WTC11 (cell line): ENCODE measurements at regions not wholly inside any gene's neighbourhood (a gene's known extent, or its start where the extent isn't known, plus 50 kb on each side); places are given as distances from the start of the nearest gene placed in this dataset.

Source experiments
- ATAC-seq: fragments of 200-7000 bp; cut with Tn5 transposase; 2 replicates; pipeline ENCODE4 v1.10.0; 2021; ENCODE audit warnings: mild to moderate bottlenecking, moderate library complexity
- CTCF ChIA-PET: fragments of 300-600 bp; sonication (Branson Sonifier 250); formaldehyde crosslinking; loops from one replicate; lab custom pipeline; 2021; ENCODE audit warnings: antibody characterized with exemption; lab: Charles Lee
- POLR2A ChIA-PET: fragments of 350-600 bp; sonication (Branson Sonifier 250); formaldehyde crosslinking; loops from one replicate; lab custom pipeline; 2021; ENCODE audit warnings: antibody characterized with exemption; lab: Charles Lee
- DNase-seq: peaks from one replicate; pipeline ENCODE4 v3.0.0; 2021; ENCODE audit warnings: low spot score
- H3K27ac Mint-ChIP-seq: 2 replicates; pipeline ENCODE4 v1.8.0; 2021; ENCODE audit warnings: mixed read lengths
- H3K27me3 Mint-ChIP-seq: 2 replicates; pipeline ENCODE4 v1.8.0; 2021; ENCODE audit warnings: low read depth, mild to moderate bottlenecking, moderate library complexity, mixed read lengths
- H3K36me3 Mint-ChIP-seq: 2 replicates; pipeline ENCODE4 v1.8.0; 2021; ENCODE audit warnings: mixed read lengths
- H3K4me1 Mint-ChIP-seq: 2 replicates; pipeline ENCODE4 v1.8.0; 2022; ENCODE audit warnings: mixed read lengths
- H3K4me3 Mint-ChIP-seq: 2 replicates; pipeline ENCODE4 v1.8.0; 2021; ENCODE audit warnings: mild to moderate bottlenecking, moderate library complexity, mixed read lengths
- H3K9me3 Mint-ChIP-seq: 2 replicates; pipeline ENCODE4 v1.8.0; 2021; ENCODE audit warnings: mixed read lengths
- AR ChIP-seq: fragments of 250-450 bp; sonication (Bioruptor Pico); IDR thresholded peaks from 2 replicates; pipeline ENCODE4 v1.9.0; 2021; ENCODE audit warnings: mild to moderate bottlenecking
- ATF1 ChIP-seq: sonication (generic); formaldehyde crosslinking; IDR thresholded peaks from 2 replicates; pipeline ENCODE4 v1.8.1; 2023; ENCODE audit warnings: mild to moderate bottlenecking, moderate library complexity, missing genetic modification reagents
- ATF2 ChIP-seq: sonication (generic); formaldehyde crosslinking; IDR thresholded peaks from 2 replicates; pipeline ENCODE4 v1.8.1; 2022; ENCODE audit warnings: low read depth, missing genetic modification reagents, borderline replicate concordance
- CDX4 ChIP-seq: fragments of 250-450 bp; sonication (Bioruptor Pico); IDR thresholded peaks from 2 replicates; pipeline ENCODE4 v1.9.0; 2021; ENCODE audit warnings: moderate library complexity, mild to moderate bottlenecking, inconsistent platforms, borderline replicate concordance
- CREB1 ChIP-seq: sonication (generic); formaldehyde crosslinking; IDR thresholded peaks from 2 replicates; pipeline ENCODE4 v1.8.0; 2023; ENCODE audit warnings: mild to moderate bottlenecking, missing genetic modification reagents
- E2F5 ChIP-seq: sonication (generic); formaldehyde crosslinking; IDR thresholded peaks from 2 replicates; pipeline ENCODE4 v1.8.1; 2022; ENCODE audit warnings: mild to moderate bottlenecking, moderate library complexity, missing genetic modification reagents
- ERG ChIP-seq: fragments of 250-450 bp; sonication (Bioruptor Pico); IDR thresholded peaks from 2 replicates; pipeline ENCODE4 v1.8.0; 2021; ENCODE audit warnings: mild to moderate bottlenecking
- GRHL2 ChIP-seq: fragments of 250-450 bp; sonication (Bioruptor Pico); IDR thresholded peaks from 2 replicates; pipeline ENCODE4 v1.8.0; 2022; ENCODE audit warnings: mild to moderate bottlenecking, moderate library complexity; ENCODE audit not compliant: insufficient replicate concordance, severe bottlenecking
- IRF2 ChIP-seq: sonication (generic); formaldehyde crosslinking; IDR thresholded peaks from 2 replicates; pipeline ENCODE4 v1.8.0; 2022; ENCODE audit warnings: low read depth, missing genetic modification reagents, borderline replicate concordance
- MLX ChIP-seq: sonication (generic); formaldehyde crosslinking; IDR thresholded peaks from 2 replicates; pipeline ENCODE4 v1.8.1; 2023; ENCODE audit warnings: mild to moderate bottlenecking, missing genetic modification reagents, moderate library complexity
- PREB ChIP-seq: sonication (generic); formaldehyde crosslinking; IDR thresholded peaks from 2 replicates; pipeline ENCODE4 v1.8.1; 2022; ENCODE audit warnings: mild to moderate bottlenecking, missing genetic modification reagents, moderate library complexity, borderline replicate concordance
- SP1 ChIP-seq: sonication (generic); formaldehyde crosslinking; conservative IDR thresholded peaks from 2 replicates; pipeline ENCODE4 v1.8.1; 2022; ENCODE audit warnings: missing genetic modification reagents
- TEAD1 ChIP-seq: sonication (generic); formaldehyde crosslinking; IDR thresholded peaks from 2 replicates; pipeline ENCODE4 v1.8.0; 2022; ENCODE audit warnings: mild to moderate bottlenecking, missing genetic modification reagents
- TEAD4 ChIP-seq: sonication (generic); formaldehyde crosslinking; IDR thresholded peaks from 2 replicates; pipeline ENCODE4 v1.8.0; 2022; ENCODE audit warnings: mild to moderate bottlenecking, missing genetic modification reagents
- TP53 ChIP-seq: sonication (generic); formaldehyde crosslinking; IDR thresholded peaks from 2 replicates; pipeline ENCODE4 v1.8.1; 2023; ENCODE audit warnings: mild to moderate bottlenecking, missing genetic modification reagents
- USF2 ChIP-seq: sonication (generic); formaldehyde crosslinking; IDR thresholded peaks from 2 replicates; pipeline ENCODE4 v1.8.1; 2023; ENCODE audit warnings: mild to moderate bottlenecking, missing genetic modification reagents, moderate library complexity
- ZBTB21 ChIP-seq: sonication (generic); formaldehyde crosslinking; IDR thresholded peaks from 2 replicates; pipeline ENCODE4 v1.8.1; 2023; ENCODE audit warnings: mild to moderate bottlenecking, missing genetic modification reagents, borderline replicate concordance
- ZNF138 ChIP-seq: sonication (generic); formaldehyde crosslinking; conservative IDR thresholded peaks from 2 replicates; pipeline ENCODE4 v1.8.1; 2022; ENCODE audit warnings: mild to moderate bottlenecking, moderate library complexity, missing genetic modification reagents
- ZNF219 ChIP-seq: sonication (generic); formaldehyde crosslinking; IDR thresholded peaks from 2 replicates; pipeline ENCODE4 v1.8.0; 2023; ENCODE audit warnings: missing genetic modification reagents, mild to moderate bottlenecking, borderline replicate concordance
- ZNF232 ChIP-seq: sonication (generic); formaldehyde crosslinking; IDR thresholded peaks from 2 replicates; pipeline ENCODE4 v1.8.0; 2022; ENCODE audit warnings: mild to moderate bottlenecking, missing genetic modification reagents

- Mint-ChIP-seq H3K4me3 (no peak overlapping the region), H3K4me1 (peaks cover 5% of the 10 kb centered on the region; the same call in 1 of the 2 replicates), H3K27ac (no peak overlapping the region), H3K27me3 (peaks cover 3% of the 10 kb centered on the region; the same call in 1 of the 2 replicates), H3K36me3 (peaks cover 17% of the 10 kb centered on the region), H3K9me3 (peaks cover 40% of the 10 kb centered on the region)
- TF ChIP-seq ZBTB21 (no peak), CDX4 (no peak), ZNF138 (CRISPR knock-in tag) (no peak), ZNF232 (CRISPR knock-in tag) (no peak), ERG (CRISPR knock-in tag) (no peak), CREB1 (no peak), PREB (no peak), TP53 (CRISPR knock-in tag) (no peak), ZNF219 (CRISPR knock-in tag) (no peak), ATF1 (CRISPR knock-in tag) (no peak), MLX (CRISPR knock-in tag) (no peak), ATF2 (CRISPR knock-in tag) (no peak), TEAD4 (CRISPR knock-in tag) (no peak), GRHL2 (CRISPR knock-in tag) (no peak), AR (CRISPR knock-in tag) (no peak), USF2 (CRISPR knock-in tag) (no peak), SP1 (no peak), TEAD1 (no peak), E2F5 (CRISPR knock-in tag) (no peak), IRF2 (no peak)
- ChIA-PET CTCF (no interaction called here), POLR2A (no interaction called here)
- no peak for ATAC-seq
- no peak for DNase-seq
Measured at GRCh38 chrX:142327182-142327581, 122.1 kb upstream of the MAGEC2 start.
